OCI-LY1 (cell line): ENCODE measurements at regions not wholly inside any gene's neighbourhood (a gene's known extent, or its start where the extent isn't known, plus 50 kb on each side); places are given as distances from the start of the nearest gene placed in this dataset.

ENCODE experiments used
- CTCF ChIP-seq: fragments of 200-600 bp; sonication (generic), shearing (Covaris generic); IDR thresholded peaks from 2 replicates; pipeline ENCODE4 v1.5.1; 2017; ENCODE audit warnings: mild to moderate bottlenecking, antibody characterized with exemption, low read length, moderate library complexity, mixed read lengths
- EZH2 ChIP-seq: fragments of 200-600 bp; sonication (generic), shearing (Covaris generic); IDR thresholded peaks from 2 replicates; pipeline ENCODE4 v1.8.0; 2017; ENCODE audit warnings: borderline replicate concordance, mixed run types, mild to moderate bottlenecking, antibody characterized with exemption, low read length, moderate library complexity, mixed read lengths

GRCh38 chr7:119256001-119256400 lies 1017.0 kb upstream of the KCND2 start:
- no peak for TF ChIP-seq CTCF
- no peak for TF ChIP-seq EZH2
